Stimulated activated CD8-positive, alpha-beta memory T cell treated with anti-CD3 and anti-CD28 coated beads, Interleukin-4, amount 100 ng/mL, for 24 hours (primary cell): ENCODE measurements at regions not wholly inside any gene's neighbourhood (a gene's known extent, or its start where the extent isn't known, plus 50 kb on each side); places are given as distances from the start of the nearest gene placed in this dataset.
"Not testable (repeated sequence)": the region's sequence is repeated elsewhere in the genome, so short reads cannot be mapped to it uniquely, and the experiment has no call there.

Source experiments
- DNase-seq: peaks from one replicate; pipeline ENCODE4 v3.0.0-alpha.2; 2020; ENCODE audit warnings: low read depth

- no peak for DNase-seq
Measured at GRCh38 chr16:87206646-87207451, 110.3 kb downstream of the C16orf95 start.

GRCh38 chr16:87207509-87207908 lies 109.7 kb downstream of the C16orf95 start:
- no peak for DNase-seq

GRCh38 chr16:87207965-87208364 lies 109.2 kb downstream of the C16orf95 start:
- no peak for DNase-seq

GRCh38 chr16:87208968-87209367 lies 108.2 kb downstream of the C16orf95 start:
- DNase-seq: not testable (repeated sequence)

GRCh38 chr16:87209808-87210512 lies 107.2 kb downstream of the C16orf95 start:
- DNase-seq: no peak

- DNase-seq: no peak
Measured at GRCh38 chr16:87210894-87211293, 106.3 kb downstream of the C16orf95 start.

- no peak for DNase-seq
Measured at GRCh38 chr16:87212026-87212425, 105.2 kb downstream of the C16orf95 start.

- DNase-seq: no peak
Measured at GRCh38 chr16:87213536-87213935, 103.7 kb downstream of the C16orf95 start.

- DNase-seq: no peak
Measured at GRCh38 chr16:87216148-87216840, 100.9 kb downstream of the C16orf95 start.

- no peak for DNase-seq
Measured at GRCh38 chr16:87216841-87217275, 100.3 kb downstream of the C16orf95 start.

- not testable (repeated sequence) for DNase-seq
Measured at GRCh38 chr16:87217802-87218201, 99.4 kb downstream of the C16orf95 start.

GRCh38 chr16:87218281-87219055 lies 98.7 kb downstream of the C16orf95 start:
- no peak for DNase-seq

GRCh38 chr16:87219287-87219909 lies 97.8 kb downstream of the C16orf95 start:
- no peak for DNase-seq

GRCh38 chr16:87221633-87222032 lies 95.6 kb downstream of the C16orf95 start:
- no peak for DNase-seq

- no peak for DNase-seq
Measured at GRCh38 chr16:87222335-87222734, 94.9 kb downstream of the C16orf95 start.

- no peak for DNase-seq
Measured at GRCh38 chr16:87223656-87224248, 93.4 kb downstream of the C16orf95 start.

- no peak for DNase-seq
Measured at GRCh38 chr16:87226926-87227295, 90.3 kb downstream of the C16orf95 start.

- no peak for DNase-seq
Measured at GRCh38 chr16:87227296-87227951, 89.8 kb downstream of the C16orf95 start.

- DNase-seq: no peak
Measured at GRCh38 chr16:87228363-87228762, 88.8 kb downstream of the C16orf95 start.
